A673 (cell line): ENCODE measurements at regions not wholly inside any gene's neighbourhood (a gene's known extent, or its start where the extent isn't known, plus 50 kb on each side); places are given as distances from the start of the nearest gene placed in this dataset.

Experiments
- EZH2 ChIP-seq: fragments of 200-600 bp; sonication (generic); IDR thresholded peaks from 2 replicates; pipeline ENCODE4 v1.6.1; 2017; ENCODE audit warnings: borderline replicate concordance, low read depth, mild to moderate bottlenecking, mixed read lengths, antibody characterized with exemption, low read length; ENCODE audit not compliant: poor library complexity, severe bottlenecking
- TF ChIP-seq, protein P1 (sequence below): fragments of 300-800, 200-600 bp; sonication (generic); conservative IDR thresholded peaks from 2 replicates; pipeline ENCODE4 v1.5.1; 2017; ENCODE audit warnings: low read depth, mild to moderate bottlenecking, antibody characterized with exemption, low read length, moderate library complexity, mixed read lengths

DNA sequence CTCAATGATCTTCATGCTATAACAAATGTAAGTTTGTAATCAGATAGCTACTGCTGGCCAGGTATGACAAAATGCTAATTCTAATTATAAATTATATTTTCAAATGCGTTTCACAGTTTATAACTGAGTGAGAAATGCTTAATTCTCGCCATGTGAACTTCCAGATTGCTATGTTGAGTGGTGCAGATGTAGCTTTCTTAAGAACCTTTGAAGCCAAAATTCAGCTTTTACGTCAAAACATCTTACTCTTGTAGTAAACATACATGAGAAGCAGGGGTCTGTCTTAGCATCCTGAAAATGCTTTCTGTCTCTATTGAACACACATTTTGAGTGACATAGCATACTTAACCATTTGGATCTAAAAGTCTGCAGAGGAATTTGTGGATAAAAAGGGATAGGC, 176.5 kb upstream of the PRICKLE1 start:
- no peak for TF ChIP-seq EZH2
- TF ChIP-seq, protein P1, sequence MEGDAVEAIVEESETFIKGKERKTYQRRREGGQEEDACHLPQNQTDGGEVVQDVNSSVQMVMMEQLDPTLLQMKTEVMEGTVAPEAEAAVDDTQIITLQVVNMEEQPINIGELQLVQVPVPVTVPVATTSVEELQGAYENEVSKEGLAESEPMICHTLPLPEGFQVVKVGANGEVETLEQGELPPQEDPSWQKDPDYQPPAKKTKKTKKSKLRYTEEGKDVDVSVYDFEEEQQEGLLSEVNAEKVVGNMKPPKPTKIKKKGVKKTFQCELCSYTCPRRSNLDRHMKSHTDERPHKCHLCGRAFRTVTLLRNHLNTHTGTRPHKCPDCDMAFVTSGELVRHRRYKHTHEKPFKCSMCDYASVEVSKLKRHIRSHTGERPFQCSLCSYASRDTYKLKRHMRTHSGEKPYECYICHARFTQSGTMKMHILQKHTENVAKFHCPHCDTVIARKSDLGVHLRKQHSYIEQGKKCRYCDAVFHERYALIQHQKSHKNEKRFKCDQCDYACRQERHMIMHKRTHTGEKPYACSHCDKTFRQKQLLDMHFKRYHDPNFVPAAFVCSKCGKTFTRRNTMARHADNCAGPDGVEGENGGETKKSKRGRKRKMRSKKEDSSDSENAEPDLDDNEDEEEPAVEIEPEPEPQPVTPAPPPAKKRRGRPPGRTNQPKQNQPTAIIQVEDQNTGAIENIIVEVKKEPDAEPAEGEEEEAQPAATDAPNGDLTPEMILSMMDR: no peak
